SK-N-MC (cell line): ENCODE measurements at regions not wholly inside any gene's neighbourhood (a gene's known extent, or its start where the extent isn't known, plus 50 kb on each side); places are given as distances from the start of the nearest gene placed in this dataset.

Experiments
- EZH2 ChIP-seq: fragments of 200-600 bp; sonication (generic); IDR thresholded peaks from one replicate; pipeline ENCODE4 v1.6.1; 2017; ENCODE audit warnings: antibody characterized with exemption
- POLR2AphosphoS5 ChIP-seq: IDR thresholded peaks from 2 replicates; pipeline ENCODE4 v1.6.1; 2012; ENCODE audit warnings: mild to moderate bottlenecking, low read depth, low read length, borderline replicate concordance

GRCh38 chr2:240258685-240259084 lies 118.2 kb upstream of the OTOS start:
- no peak for TF ChIP-seq POLR2AphosphoS5
- TF ChIP-seq EZH2, result no peak
